Natural killer cell (primary cell): ENCODE measurements at regions not wholly inside any gene's neighbourhood (a gene's known extent, or its start where the extent isn't known, plus 50 kb on each side); places are given as distances from the start of the nearest gene placed in this dataset.

Experiments used
- ATAC-seq, 3 donors: fragments of 150-1000 bp in 2 of 3; fragments of 200-7000 bp in 1 of 3; cut with Tn5 transposase; 1 replicate in 1 of 3; 2 replicates in 2 of 3; pipeline ENCODE4 v1.10.0; 2021; ENCODE audit warnings: mild to moderate bottlenecking in 2 of 3, moderate library complexity in 2 of 3
- DNase-seq, 2 donors: peaks; one replicate each; pipeline versions ENCODE4 v3.0.0 to v3.0.0-alpha.2; 2013 to 2021; ENCODE audit warnings: mixed read lengths in 1 of 2
- H3K27ac ChIP-seq: one replicate; pipeline ENCODE4 v1.5.1; 2013; ENCODE audit warnings: mild to moderate bottlenecking, low read length
- H3K27me3 ChIP-seq: one replicate; pipeline ENCODE4 v1.6.1; 2013; ENCODE audit warnings: low read length; ENCODE audit not compliant: control insufficient read depth, insufficient read depth
- H3K36me3 ChIP-seq: one replicate; pipeline ENCODE4 v1.6.1; 2013; ENCODE audit warnings: low read length; ENCODE audit not compliant: control insufficient read depth, insufficient read depth
- H3K4me1 ChIP-seq: one replicate; pipeline ENCODE4 v1.6.1; 2013; ENCODE audit warnings: low read length; ENCODE audit not compliant: control insufficient read depth, insufficient read depth
- H3K4me3 ChIP-seq: one replicate; pipeline ENCODE4 v1.5.1; 2013; ENCODE audit warnings: low read length
- H3K9me3 ChIP-seq: one replicate; pipeline ENCODE4 v1.6.1; 2013; ENCODE audit warnings: low read length; ENCODE audit not compliant: control insufficient read depth, insufficient read depth
- H3K27ac Mint-ChIP-seq, 2 donors: one replicate each; pipeline ENCODE4 v1.8.0; 2022; ENCODE audit warnings: mild to moderate bottlenecking in 2 of 2, mixed read lengths in 2 of 2, moderate library complexity in 1 of 2
- H3K27me3 Mint-ChIP-seq, 2 donors: one replicate each; pipeline ENCODE4 v1.8.0; 2022; ENCODE audit warnings: low read depth in 2 of 2, mixed read lengths in 2 of 2
- H3K36me3 Mint-ChIP-seq: one replicate; pipeline ENCODE4 v1.8.0; 2022; ENCODE audit warnings: mixed read lengths
- H3K4me1 Mint-ChIP-seq, 2 donors: one replicate each; pipeline ENCODE4 v1.8.0; 2022; ENCODE audit warnings: mixed read lengths in 2 of 2
- H3K4me3 Mint-ChIP-seq: one replicate; pipeline ENCODE4 v1.8.0; 2022; ENCODE audit warnings: mild to moderate bottlenecking, moderate library complexity, mixed read lengths
- H3K9me3 Mint-ChIP-seq, 2 donors: one replicate each; pipeline ENCODE4 v1.8.0; 2022; ENCODE audit warnings: mixed read lengths in 2 of 2
- CTCF ChIP-seq: fragments of 200-600 bp; IDR thresholded peaks from one replicate; pipeline ENCODE4 v1.8.0; 2022; ENCODE audit warnings: antibody characterized with exemption
- WGBS: methylation state at CpG from one replicate; pipeline ENCODE4 v1.1.7; 2013; ENCODE audit warnings: missing lambda C conversion rate; ENCODE audit not compliant: insufficient coverage; 5-methylcytosine and 5-hydroxymethylcytosine counted together
- intact Hi-C: fragments of 100-400 bp; cut with micrococcal nuclease; formaldehyde crosslinking; loops from one replicate; pipeline ENCODE4 v1.14.2; 2022

- no peak for TF ChIP-seq CTCF
- Mint-ChIP-seq H3K4me3 (no peak overlapping the region), H3K36me3 (no peaks in the 10 kb centered on the region), H3K27ac (no peak overlapping the region), H3K27me3 (no peaks in the 10 kb centered on the region), H3K4me1 (no peaks in the 10 kb centered on the region), H3K9me3 (peaks cover 11 to 12% of the 10 kb centered on the region in 2 donors)
- intact Hi-C loops: no loop called here
- H3K36me3 ChIP-seq: no peaks in the 10 kb centered on the region
- ATAC-seq (no peak), DNase-seq (no peak)
- no peaks in the 10 kb centered on the region for H3K27me3 ChIP-seq
- H3K27ac ChIP-seq: no peak overlapping the region
- WGBS: 76% methylated on average over 1 of the region's 1 CpG
- no peaks in the 10 kb centered on the region for H3K4me1 ChIP-seq
- no peak overlapping the region for H3K4me3 ChIP-seq
- H3K9me3 ChIP-seq: peaks cover 4% of the 10 kb centered on the region
Measured at GRCh38 chr3:147975165-147975564, 566.0 kb downstream of the ZIC1 start.

- TF ChIP-seq CTCF: no peak
- H3K36me3 ChIP-seq: no peaks in the 10 kb centered on the region
- peaks cover 12 to 13% of the 10 kb centered on the region in 2 donors for H3K9me3 Mint-ChIP-seq
- peaks cover 4% of the 10 kb centered on the region for H3K9me3 ChIP-seq
- ATAC-seq: no peak
- intact Hi-C loops: no loop called here
- H3K27ac Mint-ChIP-seq: no peak overlapping the region
- H3K4me3 Mint-ChIP-seq: no peak overlapping the region
- 85% methylated on average over 1 of the region's 1 CpG for WGBS
- H3K4me1 ChIP-seq: no peaks in the 10 kb centered on the region
- H3K4me1 Mint-ChIP-seq: no peaks in the 10 kb centered on the region
- no peaks in the 10 kb centered on the region for H3K27me3 Mint-ChIP-seq
- H3K36me3 Mint-ChIP-seq: no peaks in the 10 kb centered on the region
- no peaks in the 10 kb centered on the region for H3K27me3 ChIP-seq
- H3K4me3 ChIP-seq: no peak overlapping the region
- H3K27ac ChIP-seq: no peak overlapping the region
- DNase-seq: no peak
Measured at GRCh38 chr3:147977001-147977400, 567.8 kb downstream of the ZIC1 start.

GRCh38 chr3:147987549-147987948 is 578.4 kb downstream of the ZIC1 start:
- Histone ChIP-seq H3K27ac (no peak overlapping the region), H3K4me3 (no peak overlapping the region), H3K36me3 (no peaks in the 10 kb centered on the region), H3K9me3 (peaks cover 2% of the 10 kb centered on the region), H3K4me1 (no peaks in the 10 kb centered on the region), H3K27me3 (no peaks in the 10 kb centered on the region)
- ATAC-seq (no peak), DNase-seq (no peak)
- Mint-ChIP-seq H3K27ac (no peak overlapping the region), H3K4me3 (no peak overlapping the region), H3K36me3 (no peaks in the 10 kb centered on the region), H3K4me1 (no peaks in the 10 kb centered on the region), H3K27me3 (no peaks in the 10 kb centered on the region), H3K9me3 (peaks cover 0 to 4% of the 10 kb centered on the region in 2 donors)
- intact Hi-C loops: no loop called here
- WGBS: 80% methylated on average over 1 of the region's 1 CpG
- TF ChIP-seq CTCF: no peak

GRCh38 chr3:147989344-147989743 is 580.2 kb downstream of the ZIC1 start:
- Mint-ChIP-seq H3K36me3 (no peaks in the 10 kb centered on the region), H3K9me3 (peaks cover 0 to 4% of the 10 kb centered on the region in 2 donors), H3K27me3 (no peaks in the 10 kb centered on the region), H3K4me1 (no peaks in the 10 kb centered on the region), H3K4me3 (no peak overlapping the region), H3K27ac (no peak overlapping the region)
- H3K4me1 ChIP-seq: no peaks in the 10 kb centered on the region
- H3K4me3 ChIP-seq: no peak overlapping the region
- no peak overlapping the region for H3K27ac ChIP-seq
- no peaks in the 10 kb centered on the region for H3K9me3 ChIP-seq
- H3K27me3 ChIP-seq: no peaks in the 10 kb centered on the region
- ATAC-seq: no peak
- intact Hi-C loops: no loop called here
- no peak for DNase-seq
- H3K36me3 ChIP-seq: no peaks in the 10 kb centered on the region
- 91% methylated on average over 27 of the region's 27 CpGs for WGBS
- no peak for TF ChIP-seq CTCF
